ENCODE measurements at regions not wholly inside any gene's neighbourhood (a gene's known extent, or its start where the extent isn't known, plus 50 kb on each side); places are given as distances from the start of the nearest gene placed in this dataset.

DNA sequence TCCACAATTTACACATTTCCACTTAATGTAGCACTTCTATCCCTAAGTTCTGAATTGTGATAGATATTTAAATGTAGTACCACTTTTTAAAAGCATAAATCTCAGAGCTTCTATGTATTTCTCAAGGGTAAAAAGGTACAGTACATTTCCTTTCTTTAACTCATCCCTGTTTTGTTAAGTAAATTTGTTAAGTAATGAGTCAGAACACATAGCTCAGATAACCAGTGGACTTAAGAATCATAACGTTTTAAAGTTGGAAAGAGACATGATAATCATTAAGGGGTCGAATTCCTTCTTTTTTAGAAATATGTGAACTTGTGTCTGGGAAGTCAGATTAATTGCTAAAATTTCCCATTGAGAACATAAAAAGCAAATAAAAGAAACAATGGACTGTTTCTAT is 810.2 kb upstream of the NUDT12 start:
- TF ChIP-seq, protein P1, sequence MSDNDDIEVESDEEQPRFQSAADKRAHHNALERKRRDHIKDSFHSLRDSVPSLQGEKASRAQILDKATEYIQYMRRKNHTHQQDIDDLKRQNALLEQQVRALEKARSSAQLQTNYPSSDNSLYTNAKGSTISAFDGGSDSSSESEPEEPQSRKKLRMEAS (IDR thresholded peaks at IDR 0.05): no peak

DNA sequence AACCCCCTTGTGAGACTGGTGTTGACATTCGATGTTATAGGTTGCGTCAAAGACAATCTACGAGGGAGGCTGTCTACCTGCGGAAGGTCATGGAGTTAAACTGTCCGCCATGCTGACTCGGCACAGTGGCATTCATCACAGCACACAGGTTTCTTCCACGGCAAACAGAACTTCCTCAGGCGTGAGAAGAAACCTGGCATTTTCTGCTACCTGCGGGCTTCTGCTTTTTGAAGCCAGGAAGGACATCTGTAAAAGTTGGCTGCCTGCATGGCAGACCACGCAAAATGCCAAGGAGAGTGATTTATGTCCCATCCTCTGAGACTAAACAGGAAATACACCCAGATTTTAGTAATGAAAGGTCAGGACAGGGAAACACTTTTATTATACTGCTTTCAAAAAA is 809.8 kb upstream of the NUDT12 start:
- TF ChIP-seq RAD21 (IDR thresholded peaks at IDR 0.05; ENCODE audit: low read depth): no peak
- TF ChIP-seq ZBTB7A (IDR thresholded peaks at IDR 0.05; ENCODE audit: low read depth): no peak
- TF ChIP-seq YY1 (IDR thresholded peaks at IDR 0.05; ENCODE audit: low read depth): no peak
- no peak for TF ChIP-seq CEBPB (IDR thresholded peaks at IDR 0.05)
- TF ChIP-seq, protein P2, sequence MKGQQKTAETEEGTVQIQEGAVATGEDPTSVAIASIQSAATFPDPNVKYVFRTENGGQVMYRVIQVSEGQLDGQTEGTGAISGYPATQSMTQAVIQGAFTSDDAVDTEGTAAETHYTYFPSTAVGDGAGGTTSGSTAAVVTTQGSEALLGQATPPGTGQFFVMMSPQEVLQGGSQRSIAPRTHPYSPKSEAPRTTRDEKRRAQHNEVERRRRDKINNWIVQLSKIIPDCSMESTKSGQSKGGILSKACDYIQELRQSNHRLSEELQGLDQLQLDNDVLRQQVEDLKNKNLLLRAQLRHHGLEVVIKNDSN (IDR thresholded peaks at IDR 0.05): no peak
- no peak for TF ChIP-seq EP300 (IDR thresholded peaks at IDR 0.05; ENCODE audit: borderline replicate concordance)
- TF ChIP-seq CREB1 (IDR thresholded peaks at IDR 0.05; ENCODE audit: low read depth): no peak
- TF ChIP-seq, protein P3, sequence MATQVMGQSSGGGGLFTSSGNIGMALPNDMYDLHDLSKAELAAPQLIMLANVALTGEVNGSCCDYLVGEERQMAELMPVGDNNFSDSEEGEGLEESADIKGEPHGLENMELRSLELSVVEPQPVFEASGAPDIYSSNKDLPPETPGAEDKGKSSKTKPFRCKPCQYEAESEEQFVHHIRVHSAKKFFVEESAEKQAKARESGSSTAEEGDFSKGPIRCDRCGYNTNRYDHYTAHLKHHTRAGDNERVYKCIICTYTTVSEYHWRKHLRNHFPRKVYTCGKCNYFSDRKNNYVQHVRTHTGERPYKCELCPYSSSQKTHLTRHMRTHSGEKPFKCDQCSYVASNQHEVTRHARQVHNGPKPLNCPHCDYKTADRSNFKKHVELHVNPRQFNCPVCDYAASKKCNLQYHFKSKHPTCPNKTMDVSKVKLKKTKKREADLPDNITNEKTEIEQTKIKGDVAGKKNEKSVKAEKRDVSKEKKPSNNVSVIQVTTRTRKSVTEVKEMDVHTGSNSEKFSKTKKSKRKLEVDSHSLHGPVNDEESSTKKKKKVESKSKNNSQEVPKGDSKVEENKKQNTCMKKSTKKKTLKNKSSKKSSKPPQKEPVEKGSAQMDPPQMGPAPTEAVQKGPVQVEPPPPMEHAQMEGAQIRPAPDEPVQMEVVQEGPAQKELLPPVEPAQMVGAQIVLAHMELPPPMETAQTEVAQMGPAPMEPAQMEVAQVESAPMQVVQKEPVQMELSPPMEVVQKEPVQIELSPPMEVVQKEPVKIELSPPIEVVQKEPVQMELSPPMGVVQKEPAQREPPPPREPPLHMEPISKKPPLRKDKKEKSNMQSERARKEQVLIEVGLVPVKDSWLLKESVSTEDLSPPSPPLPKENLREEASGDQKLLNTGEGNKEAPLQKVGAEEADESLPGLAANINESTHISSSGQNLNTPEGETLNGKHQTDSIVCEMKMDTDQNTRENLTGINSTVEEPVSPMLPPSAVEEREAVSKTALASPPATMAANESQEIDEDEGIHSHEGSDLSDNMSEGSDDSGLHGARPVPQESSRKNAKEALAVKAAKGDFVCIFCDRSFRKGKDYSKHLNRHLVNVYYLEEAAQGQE (IDR thresholded peaks at IDR 0.05; ENCODE audit: low read depth): no peak

DNA sequence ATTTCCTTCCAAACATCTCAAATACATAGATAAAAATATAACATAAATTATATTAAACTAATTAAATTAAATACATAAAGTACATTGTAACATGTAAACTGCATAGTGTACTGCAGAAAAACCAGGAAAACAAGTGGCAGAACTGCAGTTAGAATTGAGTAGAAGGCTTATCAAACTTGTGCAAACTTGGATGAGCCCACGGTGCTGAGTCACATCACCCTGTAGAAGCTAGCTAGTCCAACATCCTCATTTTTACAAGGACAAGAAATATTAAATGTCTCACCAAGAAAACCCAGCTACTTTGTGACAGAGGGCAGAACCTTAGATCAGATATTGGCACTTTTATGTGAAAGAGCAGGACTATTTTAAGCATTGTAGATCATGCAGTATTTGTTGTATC is 807.9 kb upstream of the NUDT12 start:
- TF ChIP-seq NFIC (IDR thresholded peaks at IDR 0.05) (no peak), TEAD4 (IDR thresholded peaks at IDR 0.05) (no peak), ZBTB7A (IDR thresholded peaks at IDR 0.05; ENCODE audit: low read depth) (no peak), FOXM1 (IDR thresholded peaks at IDR 0.05; ENCODE audit: borderline replicate concordance, low read depth) (no peak)
- TF ChIP-seq, protein P3 (IDR thresholded peaks at IDR 0.05; ENCODE audit: low read depth): no peak
- TF ChIP-seq, protein P2 (IDR thresholded peaks at IDR 0.05): no peak

DNA sequence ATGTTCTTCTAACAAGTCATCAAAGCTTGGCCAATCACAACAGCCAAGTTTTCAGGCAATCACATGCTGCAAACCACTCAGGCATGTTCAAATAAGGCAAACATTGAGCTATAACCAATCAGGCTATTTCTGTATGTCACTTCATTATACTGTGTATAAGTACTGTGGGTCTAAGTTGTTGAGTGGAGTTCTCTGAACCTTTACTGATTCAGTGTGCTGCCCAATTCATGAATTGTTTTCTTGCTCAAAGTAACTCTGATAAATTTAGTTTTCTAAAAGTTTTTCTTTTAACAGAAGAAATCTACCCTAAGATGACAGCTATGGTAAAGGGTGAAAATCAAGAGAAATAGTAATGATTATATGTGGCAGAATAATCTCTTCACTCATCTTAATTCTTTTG is 805.4 kb upstream of the NUDT12 start:
- TF ChIP-seq, protein P2 (IDR thresholded peaks at IDR 0.05): no peak
- TF ChIP-seq RAD21 (IDR thresholded peaks at IDR 0.05; ENCODE audit: low read depth): no peak
- TF ChIP-seq FOXM1 (IDR thresholded peaks at IDR 0.05; ENCODE audit: borderline replicate concordance, low read depth): no peak
- no peak for TF ChIP-seq CEBPB (IDR thresholded peaks at IDR 0.05)
- no peak for TF ChIP-seq ZBTB7A (IDR thresholded peaks at IDR 0.05; ENCODE audit: low read depth)
- TF ChIP-seq, protein P1 (IDR thresholded peaks at IDR 0.05): no peak
- no peak for TF ChIP-seq EGR1 (IDR thresholded peaks at IDR 0.05)
- TF ChIP-seq YY1 (IDR thresholded peaks at IDR 0.05; ENCODE audit: low read depth): no peak
- TF ChIP-seq CREB1 (IDR thresholded peaks at IDR 0.05; ENCODE audit: low read depth): no peak
- no peak for TF ChIP-seq TAF1 (IDR thresholded peaks at IDR 0.05; ENCODE audit: low read depth)
- TF ChIP-seq EP300 (IDR thresholded peaks at IDR 0.05; ENCODE audit: borderline replicate concordance): no peak
- TF ChIP-seq NFIC (IDR thresholded peaks at IDR 0.05): no peak
- no peak for TF ChIP-seq TEAD4 (IDR thresholded peaks at IDR 0.05)
- TF ChIP-seq, protein P3 (IDR thresholded peaks at IDR 0.05; ENCODE audit: low read depth): no peak
- no peak for TF ChIP-seq TCF12 (IDR thresholded peaks at IDR 0.05; ENCODE audit: low read depth)

DNA sequence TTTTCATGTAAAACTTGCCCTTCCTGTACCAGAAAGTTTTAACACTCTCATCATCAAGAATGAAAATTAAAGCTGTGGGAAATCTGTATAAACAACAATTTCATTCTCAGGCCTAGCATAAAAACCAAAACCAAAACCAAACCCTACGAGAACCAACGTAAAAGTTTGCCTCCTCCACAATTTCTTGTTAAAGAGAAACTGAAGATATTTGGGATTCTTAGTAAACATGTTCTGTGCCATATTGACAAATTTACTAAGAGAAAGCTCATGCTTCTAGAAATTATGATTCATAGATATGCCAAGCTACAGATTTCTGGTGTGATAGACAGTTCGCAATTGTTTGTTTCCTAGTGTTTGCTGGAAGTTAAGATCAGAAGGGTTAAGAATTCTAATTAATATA is 801.0 kb upstream of the NUDT12 start:
- no peak for TF ChIP-seq RAD21 (IDR thresholded peaks at IDR 0.05; ENCODE audit: low read depth)
- no peak for TF ChIP-seq ZBTB7A (IDR thresholded peaks at IDR 0.05; ENCODE audit: low read depth)
- TF ChIP-seq, protein P1 (IDR thresholded peaks at IDR 0.05): no peak
- no peak for TF ChIP-seq NFIC (IDR thresholded peaks at IDR 0.05)
- no peak for TF ChIP-seq EGR1 (IDR thresholded peaks at IDR 0.05)
- TF ChIP-seq YY1 (IDR thresholded peaks at IDR 0.05; ENCODE audit: low read depth): no peak
- TF ChIP-seq CREB1 (IDR thresholded peaks at IDR 0.05; ENCODE audit: low read depth): no peak
- no peak for TF ChIP-seq EP300 (IDR thresholded peaks at IDR 0.05; ENCODE audit: borderline replicate concordance)
- TF ChIP-seq CEBPB (IDR thresholded peaks at IDR 0.05): no peak
- TF ChIP-seq, protein P2 (IDR thresholded peaks at IDR 0.05): no peak
- TF ChIP-seq FOXM1 (IDR thresholded peaks at IDR 0.05; ENCODE audit: borderline replicate concordance, low read depth): no peak
- TF ChIP-seq, protein P3 (IDR thresholded peaks at IDR 0.05; ENCODE audit: low read depth): no peak
- TF ChIP-seq TEAD4 (IDR thresholded peaks at IDR 0.05): no peak
- TF ChIP-seq TCF12 (IDR thresholded peaks at IDR 0.05; ENCODE audit: low read depth): no peak
- TF ChIP-seq TAF1 (IDR thresholded peaks at IDR 0.05; ENCODE audit: low read depth): no peak
